Body of pancreas (tissue), 4 donors: ENCODE measurements at regions not wholly inside any gene's neighbourhood (a gene's known extent, or its start where the extent isn't known, plus 50 kb on each side); places are given as distances from the start of the nearest gene placed in this dataset.

ENCODE experiments used
- ATAC-seq: fragments of 150-250 bp; one replicate; pipeline ENCODE4 v1.9.1; 2016
- DNase-seq, 4 donors: peaks; one replicate each; pipeline ENCODE4 v3.0.0-alpha.2; 2019
- H3K27ac ChIP-seq, 4 donors: fragments of 200-600 bp; sonication (generic); 1 replicate in 3 of 4; 2 replicates in 1 of 4; pipeline versions ENCODE4 v1.5.1 to v1.6.1; 2016 to 2019; ENCODE audit warnings: mild to moderate bottlenecking in 1 of 4, mixed read lengths in 1 of 4, moderate library complexity in 1 of 4
- H3K27me3 ChIP-seq, 2 donors: fragments of 200-600 bp; sonication (generic); one replicate each; pipeline ENCODE4 v1.6.0; 2016; ENCODE audit warnings: mild to moderate bottlenecking in 1 of 2
- H3K36me3 ChIP-seq, 2 donors: fragments of 200-600 bp; sonication (generic); replicated peaks in 1 of 2; 2 replicates each; pipeline ENCODE4 v1.5.1; 2016; ENCODE audit warnings: low read depth in 2 of 2; ENCODE audit not compliant: insufficient read depth in 1 of 2
- H3K4me1 ChIP-seq: fragments of 200-600 bp; sonication (generic); one replicate; pipeline ENCODE4 v1.6.0; 2016
- H3K4me3 ChIP-seq, 2 donors: fragments of 200-600 bp; sonication (generic); 1 replicate in 1 of 2; 2 replicates in 1 of 2; pipeline ENCODE4 v1.5.1; 2016 to 2019
- H3K9me3 ChIP-seq, 3 donors: fragments of 200-600 bp; sonication (generic); 1 replicate in 2 of 3; 2 replicates in 1 of 3; pipeline ENCODE4 v1.5.1; 2016
- POLR2A ChIP-seq, 3 donors: fragments of 450-650 bp; IDR thresholded peaks; one replicate each; pipeline ENCODE4 v1.6.1; 2016; ENCODE audit warnings: antibody characterized with exemption in 3 of 3, mild to moderate bottlenecking in 2 of 3
- WGBS, 2 donors: methylation state at CpG; one replicate each; pipeline ENCODE4 v1.1.5; 2017; 5-methylcytosine and 5-hydroxymethylcytosine counted together
- intact Hi-C: fragments of 100-400 bp; cut with DNase I; formaldehyde crosslinking; loops from one replicate; pipeline ENCODE4 v1.15.1; 2023
- TF ChIP-seq, protein P1 (sequence below), 7 experiments: fragments of 450-650 bp in 4 of 7; fragments of 200-600 bp in 3 of 7; sonication (generic) in 3 of 7; IDR thresholded peaks; one replicate each; pipeline ENCODE4 v1.5.1; 2016 to 2019; ENCODE audit warnings: antibody characterized with exemption in 7 of 7

DNA sequence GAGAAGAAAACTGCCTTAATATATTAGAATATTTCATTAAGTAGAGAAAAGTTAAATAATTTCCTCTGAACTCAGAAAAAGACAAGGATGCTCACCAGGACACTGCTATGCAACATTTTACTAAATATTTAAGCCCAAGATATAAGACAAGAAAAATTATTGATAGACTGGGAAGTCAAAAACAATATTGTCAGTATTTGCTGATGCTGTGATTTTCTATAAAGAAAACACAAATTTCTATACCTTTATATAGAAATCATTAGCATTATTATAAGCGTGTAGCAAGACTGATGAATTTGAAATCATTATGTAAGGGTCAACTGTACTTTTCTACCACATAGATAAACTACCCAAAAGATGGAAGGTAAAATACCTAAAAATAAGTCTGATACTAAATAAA lies 451.0 kb downstream of the RNF144A start:
- Histone ChIP-seq H3K4me1 (peaks cover 10% of the 10 kb centered on the region), H3K27ac (no peak overlapping the region), H3K27me3 (no peaks in the 10 kb centered on the region), H3K4me3 (no peak overlapping the region), H3K9me3 (no peaks in the 10 kb centered on the region), H3K36me3 (no peaks in the 10 kb centered on the region)
- ATAC-seq, result no peak
- 91% methylated on average over 1 of the region's 1 CpG for WGBS, 2 donors
- TF ChIP-seq, protein P1, sequence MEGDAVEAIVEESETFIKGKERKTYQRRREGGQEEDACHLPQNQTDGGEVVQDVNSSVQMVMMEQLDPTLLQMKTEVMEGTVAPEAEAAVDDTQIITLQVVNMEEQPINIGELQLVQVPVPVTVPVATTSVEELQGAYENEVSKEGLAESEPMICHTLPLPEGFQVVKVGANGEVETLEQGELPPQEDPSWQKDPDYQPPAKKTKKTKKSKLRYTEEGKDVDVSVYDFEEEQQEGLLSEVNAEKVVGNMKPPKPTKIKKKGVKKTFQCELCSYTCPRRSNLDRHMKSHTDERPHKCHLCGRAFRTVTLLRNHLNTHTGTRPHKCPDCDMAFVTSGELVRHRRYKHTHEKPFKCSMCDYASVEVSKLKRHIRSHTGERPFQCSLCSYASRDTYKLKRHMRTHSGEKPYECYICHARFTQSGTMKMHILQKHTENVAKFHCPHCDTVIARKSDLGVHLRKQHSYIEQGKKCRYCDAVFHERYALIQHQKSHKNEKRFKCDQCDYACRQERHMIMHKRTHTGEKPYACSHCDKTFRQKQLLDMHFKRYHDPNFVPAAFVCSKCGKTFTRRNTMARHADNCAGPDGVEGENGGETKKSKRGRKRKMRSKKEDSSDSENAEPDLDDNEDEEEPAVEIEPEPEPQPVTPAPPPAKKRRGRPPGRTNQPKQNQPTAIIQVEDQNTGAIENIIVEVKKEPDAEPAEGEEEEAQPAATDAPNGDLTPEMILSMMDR (IDR thresholded peaks at IDR 0.05), result no peak
- TF ChIP-seq POLR2A (IDR thresholded peaks at IDR 0.05), result no peak
- no peak for DNase-seq
- intact Hi-C loops, result no loop called here

DNA sequence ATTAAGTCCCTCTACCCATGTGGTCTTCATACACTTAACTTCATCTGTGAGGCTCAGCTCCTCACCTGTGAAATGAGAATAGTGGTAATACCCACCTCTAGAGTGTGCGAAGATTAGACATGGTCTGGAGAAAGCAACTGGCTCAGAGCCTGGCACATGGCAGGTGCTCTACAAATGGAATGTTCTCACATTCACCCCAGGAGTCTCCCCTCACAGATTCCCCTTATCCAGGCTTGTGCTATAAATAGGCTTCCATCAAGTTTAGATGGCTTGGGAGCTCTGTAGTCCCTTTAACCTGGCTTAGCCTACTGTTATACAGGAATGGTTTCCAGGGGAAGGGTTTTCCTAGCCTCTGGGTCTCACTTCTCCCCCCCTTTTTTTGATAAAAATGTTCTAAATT lies 455.9 kb downstream of the RNF144A start:
- H3K27ac ChIP-seq, result no peak overlapping the region
- intact Hi-C loops, result no loop called here
- ATAC-seq, result peak; percentile 40
- peak in 3 of 4 donors; percentile 19 to 70 (median 39) for DNase-seq
- H3K9me3 ChIP-seq, result no peaks in the 10 kb centered on the region
- whole genome bisulfite sequencing, 2 donors, result 40 to 60% methylated on average over 1 of the region's 1 CpG
- H3K36me3 ChIP-seq, result no peaks in the 10 kb centered on the region
- H3K4me1 ChIP-seq, result peaks cover 18% of the 10 kb centered on the region
- H3K4me3 ChIP-seq, result no peak overlapping the region
- H3K27me3 ChIP-seq, result no peaks in the 10 kb centered on the region
- TF ChIP-seq, protein P1 (IDR thresholded peaks at IDR 0.05), result no peak
- no peak for TF ChIP-seq POLR2A (IDR thresholded peaks at IDR 0.05)

DNA sequence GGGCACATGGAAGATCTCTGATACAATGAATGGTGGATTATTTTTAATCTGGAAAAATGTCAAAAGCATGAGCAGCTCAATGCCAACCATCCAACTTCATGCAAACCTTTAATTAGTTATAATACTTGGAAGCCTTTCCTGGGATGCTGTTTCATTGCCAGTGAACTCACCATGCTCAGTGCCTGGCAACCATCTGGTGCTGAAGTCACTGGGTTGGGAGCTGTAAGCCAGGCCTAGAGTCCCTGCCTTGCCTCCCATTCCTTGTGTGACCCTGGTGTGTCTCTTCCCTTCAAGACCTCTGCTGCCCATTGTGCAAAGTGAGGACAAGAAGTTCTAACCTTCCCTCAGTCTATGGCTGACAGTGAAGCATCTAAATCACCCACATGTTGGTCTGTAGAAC lies 458.7 kb downstream of the RNF144A start:
- Histone ChIP-seq H3K4me3 (no peak overlapping the region), H3K27ac (no peak overlapping the region), H3K36me3 (no peaks in the 10 kb centered on the region), H3K4me1 (peaks cover 24% of the 10 kb centered on the region), H3K27me3 (no peaks in the 10 kb centered on the region), H3K9me3 (no peaks in the 10 kb centered on the region)
- no peak for DNase-seq
- TF ChIP-seq, protein P1 (IDR thresholded peaks at IDR 0.05), result no peak
- no peak for TF ChIP-seq POLR2A (IDR thresholded peaks at IDR 0.05)
- ATAC-seq, result no peak
- intact Hi-C loops, result no loop called here

DNA sequence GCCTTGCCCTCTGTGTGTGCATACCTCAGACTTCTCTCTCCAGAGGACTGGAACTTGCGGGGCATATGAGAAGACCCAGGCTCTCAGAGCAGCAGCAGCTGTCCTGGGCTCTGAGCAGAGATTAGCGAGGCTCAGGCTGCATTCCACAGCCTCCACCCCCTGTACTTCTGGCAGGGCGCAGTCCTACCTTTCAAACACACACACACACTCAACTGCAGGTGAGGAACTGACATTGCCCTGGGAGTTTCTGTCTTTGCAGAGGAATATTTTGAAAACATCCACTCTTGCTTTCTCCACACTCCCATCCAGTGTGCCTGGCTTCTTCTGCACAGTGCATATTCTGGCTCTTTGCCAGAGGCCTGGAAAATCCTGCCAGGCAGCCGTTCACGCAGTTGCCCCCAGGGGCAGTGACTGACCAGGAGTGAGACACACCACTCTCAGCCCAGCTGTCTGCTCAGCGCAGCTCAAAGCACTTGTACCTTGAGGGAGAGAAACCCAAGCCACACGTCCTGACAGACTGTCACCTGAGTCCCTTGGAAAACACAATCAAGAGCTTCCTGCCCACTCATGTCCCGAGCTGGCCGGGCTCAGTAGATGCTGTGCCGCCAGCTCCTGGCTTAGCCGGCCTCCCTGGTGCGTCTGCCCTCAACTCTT lies 460.8 kb downstream of the RNF144A start:
- Histone ChIP-seq H3K4me1 (peaks cover 15% of the 10 kb centered on the region), H3K27ac (peak overlapping the region in 2 of 4 donors; percentile 15 to 43), H3K4me3 (no peak overlapping the region), H3K36me3 (no peaks in the 10 kb centered on the region), H3K27me3 (no peaks in the 10 kb centered on the region), H3K9me3 (no peaks in the 10 kb centered on the region)
- ATAC-seq (peak; percentile 77), DNase-seq (peak; percentile 61 to 77 (median 69))
- TF ChIP-seq, protein P1 (IDR thresholded peaks at IDR 0.05), result peak in 5 of 7 experiments; percentile 18 to 60 (median 53)
- no peak for TF ChIP-seq POLR2A (IDR thresholded peaks at IDR 0.05)
- 32 to 38% methylated on average over 9 to 12 of the region's 12 CpGs for WGBS, 2 donors
- intact Hi-C loops, result no loop called here

DNA sequence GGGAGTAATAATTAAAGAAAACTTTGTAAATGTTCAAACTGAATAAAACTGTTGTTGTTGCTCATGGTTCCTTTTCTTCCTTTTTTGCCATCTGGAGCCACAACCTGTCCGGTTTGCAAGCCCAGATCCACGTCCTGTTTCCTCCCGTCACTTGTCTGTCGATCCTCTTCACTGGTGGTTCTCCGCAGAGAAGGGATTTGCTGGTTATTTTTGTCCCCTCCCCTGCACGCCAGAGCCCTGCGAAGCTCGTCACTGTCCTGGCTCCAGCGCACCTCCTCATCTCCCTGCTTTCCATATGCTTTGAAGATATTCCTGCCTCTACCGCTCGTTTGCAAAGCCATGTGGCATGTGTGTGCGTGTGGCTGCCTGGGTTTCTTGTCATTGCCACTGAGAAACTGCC lies 461.4 kb downstream of the RNF144A start:
- no peak for TF ChIP-seq POLR2A (IDR thresholded peaks at IDR 0.05)
- TF ChIP-seq, protein P1 (IDR thresholded peaks at IDR 0.05), result no peak
- intact Hi-C loops, result no loop called here
- DNase-seq (no peak), ATAC-seq (no peak)
- 66 to 85% methylated on average over 12 of the region's 12 CpGs for WGBS, 2 donors
- H3K9me3 ChIP-seq, result no peaks in the 10 kb centered on the region
- H3K27ac ChIP-seq, result peak overlapping the region in 2 of 4 donors; percentile 15 to 43
- H3K27me3 ChIP-seq, result no peaks in the 10 kb centered on the region
- no peaks in the 10 kb centered on the region for H3K36me3 ChIP-seq
- H3K4me3 ChIP-seq, result no peak overlapping the region
- peaks cover 12% of the 10 kb centered on the region for H3K4me1 ChIP-seq
